HepG2 (cell line): ENCODE measurements at regions not wholly inside any gene's neighbourhood (a gene's known extent, or its start where the extent isn't known, plus 50 kb on each side); places are given as distances from the start of the nearest gene placed in this dataset.

Experiments used
- ATAC-seq: fragments of 200-7000 bp; cut with Tn5 transposase; 3 replicates; pipeline ENCODE4 v1.9.1; 2020; ENCODE audit warnings: mild to moderate bottlenecking, moderate library complexity
- BruUV-seq: library from RNA; stranded (reverse); fragments of 400-500 nt; replicated peaks from 2 replicates; lab custom pipeline; 2021; lab: Mats Ljungman, UMichigan
- CTCF ChIA-PET: fragments of 300-600 bp; formaldehyde crosslinking; extraction: SDS; loops from one replicate; lab custom pipeline; 2021; ENCODE audit warnings: low total read pairs, inconsistent platforms, low intra/inter-chr PET ratio; lab: Yijun Ruan, JAX
- POLR2A ChIA-PET: fragments of 350-600 bp; sonication (Branson Sonifier 250); formaldehyde crosslinking; loops from one replicate; lab custom pipeline; 2020; ENCODE audit warnings: antibody characterized with exemption, inconsistent platforms; lab: Yijun Ruan, JAX
- DNase-seq: peaks from one replicate; pipeline ENCODE4 v3.0.0-alpha.2; 2015; ENCODE audit warnings: low spot score
- FAIRE-seq: peaks from 3 replicates; lab custom pipeline; 2011; peaks lifted over from hg19 to GRCh38; lab: Jason Lieb, UNC
- H2AFZ ChIP-seq: one replicate; pipeline ENCODE4 v1.6.1; 2011; ENCODE audit warnings: low read length, inconsistent platforms
- H3K27ac ChIP-seq: fragments of 300-600 bp; 3 replicates; pipeline ENCODE4 v1.8.0; 2011; ENCODE audit warnings: mixed run types, mild to moderate bottlenecking, mixed read lengths, low read length, inconsistent platforms; ENCODE audit not compliant: insufficient read depth; ENCODE audit errors: extremely low read length
- H3K27me3 ChIP-seq, 2 experiments: fragments of 200-600 bp in 1 of 2; 2 replicates in 1 of 2; 3 replicates in 1 of 2; pipeline versions ENCODE4 v1.6.0 to v1.8.0; 2011; ENCODE audit warnings: low read length in 2 of 2, mild to moderate bottlenecking in 2 of 2, moderate library complexity in 2 of 2, inconsistent platforms in 1 of 2; ENCODE audit not compliant: insufficient read depth in 2 of 2, control insufficient read depth in 1 of 2
- H3K36me3 ChIP-seq, 2 experiments: fragments of 200-600 bp in 1 of 2; replicated peaks in 1 of 2; 2 replicates in 1 of 2; 3 replicates in 1 of 2; pipeline versions ENCODE4 v1.5.1 to v1.8.0; 2011; ENCODE audit warnings: low read length in 2 of 2, inconsistent platforms in 1 of 2; ENCODE audit not compliant: insufficient read depth in 2 of 2, control insufficient read depth in 1 of 2
- H3K4me1 ChIP-seq: 2 replicates; pipeline ENCODE4 v1.5.1; 2012; ENCODE audit warnings: low read length, inconsistent platforms; ENCODE audit not compliant: insufficient read depth
- H3K4me2 ChIP-seq: 2 replicates; pipeline ENCODE4 v1.6.0; 2011; ENCODE audit warnings: low read depth, low read length, inconsistent platforms
- H3K4me3 ChIP-seq, 3 experiments: fragments of 200-600 bp in 1 of 3; sonication (generic), shearing (Covaris generic) in 1 of 3; replicated peaks in 1 of 3; 2 replicates each; pipeline ENCODE4 v1.5.1; 2011 to 2016; ENCODE audit warnings: low read length in 3 of 3, inconsistent platforms in 2 of 3, low read depth in 2 of 3, mild to moderate bottlenecking in 2 of 3, control low read depth in 1 of 3, mixed read lengths in 1 of 3; ENCODE audit not compliant: insufficient read depth in 1 of 3
- H3K79me2 ChIP-seq: one replicate; pipeline ENCODE4 v1.6.1; 2011; ENCODE audit warnings: low read length, inconsistent platforms; ENCODE audit not compliant: insufficient read depth
- H3K9ac ChIP-seq: 2 replicates; pipeline ENCODE4 v1.6.0; 2011; ENCODE audit warnings: mild to moderate bottlenecking, low read depth, low read length, inconsistent platforms; ENCODE audit not compliant: insufficient read depth
- H3K9me3 ChIP-seq: 2 replicates; pipeline ENCODE4 v1.5.1; 2012; ENCODE audit warnings: mild to moderate bottlenecking, low read length
- H4K20me1 ChIP-seq: 2 replicates; pipeline ENCODE4 v1.6.0; 2011; ENCODE audit warnings: inconsistent platforms, mild to moderate bottlenecking, low read length, moderate library complexity; ENCODE audit not compliant: insufficient read depth
- AFF4 ChIP-seq: sonication (generic); formaldehyde crosslinking; IDR thresholded peaks from 2 replicates; pipeline ENCODE4 v1.4.0; 2020; ENCODE audit warnings: missing genetic modification reagents
- ARID5B ChIP-seq: IDR thresholded peaks from 2 replicates; pipeline ENCODE4 v1.4.0; 2020; ENCODE audit warnings: mild to moderate bottlenecking, missing genetic modification reagents
- BRF2 ChIP-seq: sonication (generic); formaldehyde crosslinking; IDR thresholded peaks from 2 replicates; pipeline ENCODE4 v1.8.1; 2022; ENCODE audit warnings: mild to moderate bottlenecking, missing genetic modification reagents
- CCDC6 ChIP-seq: sonication (generic); formaldehyde crosslinking; IDR thresholded peaks from 2 replicates; pipeline ENCODE4 v1.8.1; 2022; ENCODE audit warnings: mild to moderate bottlenecking, missing genetic modification reagents, moderate library complexity
- GATAD2A ChIP-seq: IDR thresholded peaks from 2 replicates; pipeline ENCODE4 v1.6.1; 2016
- PCBP2 ChIP-seq: fragments of 200-400 bp; formaldehyde crosslinking; optimal IDR thresholded peaks from 2 replicates; pipeline ENCODE3; 2018; ENCODE audit warnings: low read length, low read depth; ENCODE audit not compliant: poor library complexity, severe bottlenecking
- PITX1 ChIP-seq: sonication (generic); formaldehyde crosslinking; IDR thresholded peaks from 2 replicates; pipeline ENCODE4 v1.5.1; 2020; ENCODE audit warnings: mild to moderate bottlenecking, missing genetic modification reagents
- SIN3B ChIP-seq: fragments of 150-350 bp; IDR thresholded peaks from 2 replicates; pipeline ENCODE4 v1.6.1; 2014; ENCODE audit warnings: low read length
- SNAI1 ChIP-seq: sonication (generic); formaldehyde crosslinking; IDR thresholded peaks from 2 replicates; pipeline ENCODE4 v1.5.0; 2020; ENCODE audit warnings: mild to moderate bottlenecking, missing genetic modification reagents, borderline replicate concordance
- SNRNP70 ChIP-seq: fragments of 200-400 bp; formaldehyde crosslinking; IDR thresholded peaks from 2 replicates; pipeline ENCODE4 v1.6.1; 2017; ENCODE audit warnings: mild to moderate bottlenecking, low read depth, low read length, moderate library complexity
- ZBTB7B ChIP-seq: sonication (generic); formaldehyde crosslinking; IDR thresholded peaks from 2 replicates; pipeline ENCODE4 v1.4.0; 2020; ENCODE audit warnings: missing genetic modification reagents
- ZNF431 ChIP-seq: sonication (generic); formaldehyde crosslinking; IDR thresholded peaks from 2 replicates; pipeline ENCODE4 v1.9.0; 2022; ENCODE audit warnings: missing genetic modification reagents, low read depth, mild to moderate bottlenecking, borderline replicate concordance
- ZNF710 ChIP-seq: sonication (generic); formaldehyde crosslinking; IDR thresholded peaks from 2 replicates; pipeline ENCODE4 v1.5.0; 2020; ENCODE audit warnings: mild to moderate bottlenecking, missing genetic modification reagents, borderline replicate concordance
- WGBS: methylation state at CpG from one replicate; pipeline ENCODE4 v1.1.6; 2017; ENCODE audit warnings: low lambda C conversion rate; 5-methylcytosine and 5-hydroxymethylcytosine counted together
- in situ Hi-C: cut with HindIII; loops from 2 replicates; pipeline ENCODE4 v1.10.0; 2017; ENCODE audit warnings: low pct_unique_long_range_greater_than_20kb; ENCODE audit not compliant: extremely low pct_ligation_motif_present
- intact Hi-C: fragments of 100-400 bp; cut with micrococcal nuclease; formaldehyde crosslinking; loops from one replicate; pipeline ENCODE4 v1.10.0; 2022; ENCODE audit not compliant: unreplicated experiment

- intact Hi-C loops, result no loop called here
- Histone ChIP-seq H3K9ac (no peak overlapping the region), H2AFZ (no peak overlapping the region), H3K4me2 (no peak overlapping the region), H3K36me3 (no peaks in the 10 kb centered on the region), H3K4me1 (peaks cover 25% of the 10 kb centered on the region), H3K4me3 (no peak overlapping the region), H4K20me1 (no peaks in the 10 kb centered on the region), H3K79me2 (no peaks in the 10 kb centered on the region), H3K9me3 (no peaks in the 10 kb centered on the region), H3K27ac (no peak overlapping the region), H3K27me3 (peaks cover 0 to 13% of the 10 kb centered on the region in 2 experiments; a peak in 2 of 5 replicates)
- WGBS, result 72% methylated on average over 6 of the region's 6 CpGs
- in situ Hi-C loops, result no loop called here
- FAIRE-seq, result no peak
- no TSS peak for BruUV-seq
- TF ChIP-seq AFF4 (CRISPR knock-in tag), result no peak
- TF ChIP-seq PITX1 (CRISPR knock-in tag), result no peak
- no peak for TF ChIP-seq ZNF431 (CRISPR knock-in tag)
- no peak for TF ChIP-seq SIN3B
- TF ChIP-seq BRF2 (CRISPR knock-in tag), result no peak
- TF ChIP-seq GATAD2A (CRISPR knock-in tag), result no peak
- no peak for TF ChIP-seq ARID5B
- no peak for TF ChIP-seq ZBTB7B (CRISPR knock-in tag)
- TF ChIP-seq PCBP2, result no peak
- no peak for TF ChIP-seq CCDC6 (CRISPR knock-in tag)
- no peak for TF ChIP-seq SNRNP70
- TF ChIP-seq ZNF710, result no peak
- TF ChIP-seq SNAI1 (CRISPR knock-in tag), result no peak
- CTCF ChIA-PET, result no interaction called here
- POLR2A ChIA-PET, result no interaction called here
- DNase-seq, result no peak
- ATAC-seq, result no peak
Measured at GRCh38 chr3:193947596-193947995, 188.4 kb upstream of the HES1 start.
